Peyer's patch (tissue), 4 donors: ENCODE measurements at regions not wholly inside any gene's neighbourhood (a gene's known extent, or its start where the extent isn't known, plus 50 kb on each side); places are given as distances from the start of the nearest gene placed in this dataset.
A peak's percentile ranks its signal among the peaks of the same experiment; 100 is the strongest.

ENCODE experiments used
- POLR2A ChIP-seq, 2 donors: fragments of 450-650 bp; IDR thresholded peaks; one replicate each; pipeline ENCODE4 v1.5.1; 2017; ENCODE audit warnings: antibody characterized with exemption in 2 of 2, mild to moderate bottlenecking in 2 of 2, moderate library complexity in 2 of 2
- TF ChIP-seq, protein P1 (sequence below), 6 experiments: fragments of 450-650 bp in 4 of 6; fragments of 200-600 bp in 2 of 6; sonication (generic) in 1 of 6; IDR thresholded peaks; one replicate each; pipeline ENCODE4 v1.5.1; 2017 to 2019; ENCODE audit warnings: antibody characterized with exemption in 6 of 6, mild to moderate bottlenecking in 3 of 6, moderate library complexity in 1 of 6

DNA sequence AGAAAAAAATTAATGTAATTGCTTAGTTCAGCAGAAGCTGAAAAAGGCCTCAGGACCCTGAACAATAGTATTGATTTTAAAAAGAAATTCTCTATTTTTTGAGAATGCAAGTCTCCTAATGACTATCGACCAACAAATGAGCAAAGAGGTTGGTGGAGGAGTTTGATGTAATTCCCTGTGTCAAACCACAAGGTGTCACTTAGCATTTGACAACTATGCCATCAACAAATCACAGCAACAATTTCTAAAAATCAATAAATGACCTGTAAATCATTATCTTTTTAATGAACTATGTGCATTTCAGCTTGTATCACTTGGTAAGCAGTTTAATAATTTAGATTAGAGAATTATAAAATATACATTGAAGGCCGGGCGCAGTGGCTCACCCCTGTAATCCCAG lies 133.7 kb downstream of the PRELID2 start:
- TF ChIP-seq, protein P1, sequence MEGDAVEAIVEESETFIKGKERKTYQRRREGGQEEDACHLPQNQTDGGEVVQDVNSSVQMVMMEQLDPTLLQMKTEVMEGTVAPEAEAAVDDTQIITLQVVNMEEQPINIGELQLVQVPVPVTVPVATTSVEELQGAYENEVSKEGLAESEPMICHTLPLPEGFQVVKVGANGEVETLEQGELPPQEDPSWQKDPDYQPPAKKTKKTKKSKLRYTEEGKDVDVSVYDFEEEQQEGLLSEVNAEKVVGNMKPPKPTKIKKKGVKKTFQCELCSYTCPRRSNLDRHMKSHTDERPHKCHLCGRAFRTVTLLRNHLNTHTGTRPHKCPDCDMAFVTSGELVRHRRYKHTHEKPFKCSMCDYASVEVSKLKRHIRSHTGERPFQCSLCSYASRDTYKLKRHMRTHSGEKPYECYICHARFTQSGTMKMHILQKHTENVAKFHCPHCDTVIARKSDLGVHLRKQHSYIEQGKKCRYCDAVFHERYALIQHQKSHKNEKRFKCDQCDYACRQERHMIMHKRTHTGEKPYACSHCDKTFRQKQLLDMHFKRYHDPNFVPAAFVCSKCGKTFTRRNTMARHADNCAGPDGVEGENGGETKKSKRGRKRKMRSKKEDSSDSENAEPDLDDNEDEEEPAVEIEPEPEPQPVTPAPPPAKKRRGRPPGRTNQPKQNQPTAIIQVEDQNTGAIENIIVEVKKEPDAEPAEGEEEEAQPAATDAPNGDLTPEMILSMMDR (IDR thresholded peaks at IDR 0.05): peak in 2 of 6 experiments; percentile 11 to 24
- TF ChIP-seq POLR2A (IDR thresholded peaks at IDR 0.05): no peak
